ENCODE measurements at regions not wholly inside any gene's neighbourhood (a gene's known extent, or its start where the extent isn't known, plus 50 kb on each side); places are given as distances from the start of the nearest gene placed in this dataset.

GRCh38 chr6:156627524-156627923 is 149.7 kb upstream of the ARID1B start:
- TF ChIP-seq POLR2A (IDR thresholded peaks at IDR 0.05): no peak
- TF ChIP-seq CTCF (IDR thresholded peaks at IDR 0.05): no peak
- TF ChIP-seq POLR2AphosphoS5 (IDR thresholded peaks at IDR 0.05): no peak

All from breast epithelium (tissue), 3 donors.